Keratinocyte (primary cell): ENCODE measurements at regions not wholly inside any gene's neighbourhood (a gene's known extent, or its start where the extent isn't known, plus 50 kb on each side); places are given as distances from the start of the nearest gene placed in this dataset.

Experiments
- DNase-seq: peaks from one replicate; pipeline ENCODE4 v3.0.0-alpha.2; 2011; ENCODE audit warnings: low read depth, missing footprints, low spot score
- FAIRE-seq: peaks from 2 replicates; lab custom pipeline; 2011; peaks lifted over from hg19 to GRCh38; lab: Jason Lieb, UNC
- H2AFZ ChIP-seq: 2 replicates; pipeline ENCODE4 v1.6.0; 2012; ENCODE audit warnings: low read length, control low read depth, inconsistent platforms; ENCODE audit not compliant: control insufficient read depth
- H3K27ac ChIP-seq: 2 replicates; pipeline ENCODE4 v1.5.1; 2011; ENCODE audit warnings: low read length; ENCODE audit not compliant: control insufficient read depth, insufficient read depth
- H3K27me3 ChIP-seq: 3 replicates; pipeline ENCODE4 v1.6.0; 2011; ENCODE audit warnings: low read length; ENCODE audit not compliant: control insufficient read depth, insufficient read depth; ENCODE audit errors: extremely low read depth
- H3K36me3 ChIP-seq, 2 experiments: 2 replicates in 1 of 2; 3 replicates in 1 of 2; pipeline ENCODE4 v1.5.1; 2011; ENCODE audit warnings: low read length in 2 of 2, mild to moderate bottlenecking in 1 of 2; ENCODE audit not compliant: control insufficient read depth in 2 of 2, insufficient read depth in 2 of 2; ENCODE audit errors: extremely low read depth in 1 of 2
- H3K4me1 ChIP-seq: 3 replicates; pipeline ENCODE4 v1.5.1; 2011; ENCODE audit warnings: low read length; ENCODE audit not compliant: control insufficient read depth, insufficient read depth; ENCODE audit errors: extremely low read depth
- H3K4me2 ChIP-seq: 3 replicates; pipeline ENCODE4 v1.6.0; 2011; ENCODE audit warnings: low read depth, low read length; ENCODE audit not compliant: control insufficient read depth, insufficient read depth; ENCODE audit errors: extremely low read depth
- H3K4me3 ChIP-seq, 3 experiments: fragments of 200-600 bp in 1 of 3; sonication (generic) in 1 of 3; 2 replicates in 2 of 3; 3 replicates in 1 of 3; pipeline ENCODE4 v1.5.1; 2011 to 2016; ENCODE audit warnings: low read length in 3 of 3, mild to moderate bottlenecking in 3 of 3, control low read depth in 2 of 3, inconsistent platforms in 1 of 3, low read depth in 1 of 3, mixed read lengths in 1 of 3, mixed run types in 1 of 3, moderate library complexity in 1 of 3; ENCODE audit not compliant: control insufficient read depth in 2 of 3, insufficient read depth in 2 of 3; ENCODE audit errors: extremely low read depth in 1 of 3
- H3K79me2 ChIP-seq: 2 replicates; pipeline ENCODE4 v1.6.0; 2012; ENCODE audit warnings: low read length; ENCODE audit not compliant: control insufficient read depth, insufficient read depth
- H3K9ac ChIP-seq: 3 replicates; pipeline ENCODE4 v1.6.0; 2011; ENCODE audit warnings: low read length; ENCODE audit not compliant: control insufficient read depth, insufficient read depth; ENCODE audit errors: extremely low read depth
- H3K9me1 ChIP-seq: 3 replicates; pipeline ENCODE4 v1.6.0; 2011; ENCODE audit warnings: low read length; ENCODE audit not compliant: control insufficient read depth, insufficient read depth; ENCODE audit errors: extremely low read depth
- H3K9me3 ChIP-seq: 2 replicates; pipeline ENCODE4 v1.5.1; 2012; ENCODE audit warnings: low read depth, low read length; ENCODE audit not compliant: control insufficient read depth
- H4K20me1 ChIP-seq: 3 replicates; pipeline ENCODE4 v1.6.0; 2011; ENCODE audit warnings: low read length; ENCODE audit not compliant: control insufficient read depth, insufficient read depth; ENCODE audit errors: extremely low read depth
- EZH2 ChIP-seq: IDR thresholded peaks from one replicate; pipeline ENCODE4 v1.6.1; 2012; ENCODE audit warnings: inconsistent platforms, mild to moderate bottlenecking, low read length, moderate library complexity
- dilution Hi-C: fragments of 300-500 bp; cut with MboI; formaldehyde crosslinking; loops from one replicate; pipeline ENCODE4 v1.7.0; 2020; ENCODE audit warnings: low sequenced_read_pairs; ENCODE audit not compliant: extremely low pct_ligation_motif_present
- TF ChIP-seq, protein P1 (sequence below), 3 experiments: IDR thresholded peaks in 1 of 3; conservative IDR thresholded peaks in 1 of 3; optimal IDR thresholded peaks in 1 of 3; 2 replicates in 2 of 3; 3 replicates in 1 of 3; pipeline versions ENCODE3 to v1.5.1; 2011; ENCODE audit warnings: low read length in 3 of 3, mild to moderate bottlenecking in 3 of 3, moderate library complexity in 2 of 3, control low read depth in 1 of 3, inconsistent platforms in 1 of 3; ENCODE audit not compliant: insufficient read depth in 2 of 3; ENCODE audit errors: extremely low read depth in 1 of 3

DNA sequence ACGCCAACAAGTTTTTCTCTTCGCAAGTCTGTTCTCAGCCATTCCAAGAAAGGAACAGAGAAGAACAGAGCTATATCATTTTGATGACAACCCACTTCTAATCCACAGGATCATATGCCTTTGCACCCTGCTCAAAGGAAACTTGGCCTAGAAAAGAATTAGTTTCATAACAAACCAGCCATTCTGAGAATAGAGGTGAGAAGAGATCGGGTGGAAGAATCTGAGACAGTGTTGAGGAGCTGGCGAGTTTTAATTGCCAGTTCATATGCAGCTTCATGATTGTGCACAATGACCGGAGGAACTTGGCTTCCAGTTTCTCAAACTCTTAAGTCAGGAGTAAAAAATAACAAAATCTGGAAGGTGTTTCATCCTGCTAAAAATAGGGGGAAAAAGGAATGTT is 380.0 kb downstream of the NR2F1-AS1 start:
- FAIRE-seq (no peak), DNase-seq (no peak)
- H3K27me3 ChIP-seq = no peaks in the 10 kb centered on the region
- no peaks in the 10 kb centered on the region for H3K36me3 ChIP-seq
- H3K27ac ChIP-seq = no peak overlapping the region
- H3K9me1 ChIP-seq = no peaks in the 10 kb centered on the region
- H3K4me2 ChIP-seq = no peak overlapping the region
- no peak overlapping the region for H3K4me3 ChIP-seq
- H3K79me2 ChIP-seq = no peaks in the 10 kb centered on the region
- no peak overlapping the region for H2AFZ ChIP-seq
- H4K20me1 ChIP-seq = no peaks in the 10 kb centered on the region
- dilution Hi-C loops = no loop called here
- no peaks in the 10 kb centered on the region for H3K9me3 ChIP-seq
- no peak for TF ChIP-seq EZH2
- TF ChIP-seq, protein P1, sequence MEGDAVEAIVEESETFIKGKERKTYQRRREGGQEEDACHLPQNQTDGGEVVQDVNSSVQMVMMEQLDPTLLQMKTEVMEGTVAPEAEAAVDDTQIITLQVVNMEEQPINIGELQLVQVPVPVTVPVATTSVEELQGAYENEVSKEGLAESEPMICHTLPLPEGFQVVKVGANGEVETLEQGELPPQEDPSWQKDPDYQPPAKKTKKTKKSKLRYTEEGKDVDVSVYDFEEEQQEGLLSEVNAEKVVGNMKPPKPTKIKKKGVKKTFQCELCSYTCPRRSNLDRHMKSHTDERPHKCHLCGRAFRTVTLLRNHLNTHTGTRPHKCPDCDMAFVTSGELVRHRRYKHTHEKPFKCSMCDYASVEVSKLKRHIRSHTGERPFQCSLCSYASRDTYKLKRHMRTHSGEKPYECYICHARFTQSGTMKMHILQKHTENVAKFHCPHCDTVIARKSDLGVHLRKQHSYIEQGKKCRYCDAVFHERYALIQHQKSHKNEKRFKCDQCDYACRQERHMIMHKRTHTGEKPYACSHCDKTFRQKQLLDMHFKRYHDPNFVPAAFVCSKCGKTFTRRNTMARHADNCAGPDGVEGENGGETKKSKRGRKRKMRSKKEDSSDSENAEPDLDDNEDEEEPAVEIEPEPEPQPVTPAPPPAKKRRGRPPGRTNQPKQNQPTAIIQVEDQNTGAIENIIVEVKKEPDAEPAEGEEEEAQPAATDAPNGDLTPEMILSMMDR (optimal IDR thresholded peaks at IDR 0.05 in 1 of 3, IDR thresholded peaks at IDR 0.05 in 1 of 3, conservative IDR thresholded peaks at IDR 0.05 in 1 of 3; ENCODE audit: extremely low read depth in 1 of 3, insufficient read depth in 2 of 3, low read length in 3 of 3) = no peak
- H3K4me1 ChIP-seq = no peaks in the 10 kb centered on the region
- no peak overlapping the region for H3K9ac ChIP-seq

DNA sequence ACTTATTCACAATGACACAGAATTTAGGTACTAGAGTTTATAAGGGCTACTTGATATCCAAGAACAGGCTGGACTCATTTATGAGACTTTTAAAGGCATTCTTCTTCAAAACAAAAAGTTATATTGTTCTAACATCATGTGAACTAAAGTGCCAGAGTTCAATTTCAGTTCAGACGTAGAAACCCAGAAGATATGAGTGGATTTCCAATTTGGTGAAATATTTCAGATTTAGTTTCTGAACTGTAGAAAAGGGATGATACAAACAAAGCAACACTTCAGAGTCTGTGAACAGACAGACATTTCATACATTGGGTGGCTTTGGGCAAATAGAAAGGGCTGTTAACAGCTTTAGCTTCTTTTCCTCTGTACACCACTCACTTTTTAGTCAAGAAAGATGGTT is 384.0 kb downstream of the NR2F1-AS1 start:
- H3K4me1 ChIP-seq = peaks cover 17% of the 10 kb centered on the region
- no peak overlapping the region for H3K9ac ChIP-seq
- FAIRE-seq (no peak), DNase-seq (no peak)
- H3K4me2 ChIP-seq = no peak overlapping the region
- H3K9me3 ChIP-seq = no peaks in the 10 kb centered on the region
- H3K9me1 ChIP-seq = no peaks in the 10 kb centered on the region
- H2AFZ ChIP-seq = no peak overlapping the region
- no peak overlapping the region for H3K4me3 ChIP-seq
- H3K36me3 ChIP-seq = no peaks in the 10 kb centered on the region
- no peaks in the 10 kb centered on the region for H3K79me2 ChIP-seq
- dilution Hi-C loops = no loop called here
- no peak for TF ChIP-seq EZH2
- TF ChIP-seq, protein P1 (optimal IDR thresholded peaks at IDR 0.05 in 1 of 3, IDR thresholded peaks at IDR 0.05 in 1 of 3, conservative IDR thresholded peaks at IDR 0.05 in 1 of 3; ENCODE audit: extremely low read depth in 1 of 3, insufficient read depth in 2 of 3, low read length in 3 of 3) = no peak
- H3K27ac ChIP-seq = no peak overlapping the region
- no peaks in the 10 kb centered on the region for H3K27me3 ChIP-seq
- no peaks in the 10 kb centered on the region for H4K20me1 ChIP-seq
